ENCODE measurements at regions not wholly inside any gene's neighbourhood (a gene's known extent, or its start where the extent isn't known, plus 50 kb on each side); places are given as distances from the start of the nearest gene placed in this dataset.

DNA sequence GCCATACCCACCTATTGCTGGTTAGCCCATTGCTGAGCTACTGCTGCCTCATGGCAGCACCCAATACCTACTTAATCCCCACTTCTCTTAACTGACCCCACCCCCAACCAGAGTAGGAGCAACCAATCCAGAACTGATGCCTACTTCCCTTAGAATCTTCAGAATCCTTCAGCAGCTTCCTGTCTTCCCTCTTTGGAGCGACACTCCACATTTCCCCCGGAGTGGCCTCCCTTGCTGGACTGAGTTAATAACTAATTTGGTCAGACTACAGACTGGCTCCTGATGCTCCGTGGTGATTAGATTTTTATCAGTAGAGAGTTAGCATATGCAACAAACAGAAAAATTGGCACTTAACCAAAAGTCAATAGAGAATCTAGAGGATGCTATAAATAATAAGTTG is 51.2 kb upstream of the UBR2 start:
- no peak for DNase-seq (ENCODE audit: low spot score)
- TF ChIP-seq, protein P1, sequence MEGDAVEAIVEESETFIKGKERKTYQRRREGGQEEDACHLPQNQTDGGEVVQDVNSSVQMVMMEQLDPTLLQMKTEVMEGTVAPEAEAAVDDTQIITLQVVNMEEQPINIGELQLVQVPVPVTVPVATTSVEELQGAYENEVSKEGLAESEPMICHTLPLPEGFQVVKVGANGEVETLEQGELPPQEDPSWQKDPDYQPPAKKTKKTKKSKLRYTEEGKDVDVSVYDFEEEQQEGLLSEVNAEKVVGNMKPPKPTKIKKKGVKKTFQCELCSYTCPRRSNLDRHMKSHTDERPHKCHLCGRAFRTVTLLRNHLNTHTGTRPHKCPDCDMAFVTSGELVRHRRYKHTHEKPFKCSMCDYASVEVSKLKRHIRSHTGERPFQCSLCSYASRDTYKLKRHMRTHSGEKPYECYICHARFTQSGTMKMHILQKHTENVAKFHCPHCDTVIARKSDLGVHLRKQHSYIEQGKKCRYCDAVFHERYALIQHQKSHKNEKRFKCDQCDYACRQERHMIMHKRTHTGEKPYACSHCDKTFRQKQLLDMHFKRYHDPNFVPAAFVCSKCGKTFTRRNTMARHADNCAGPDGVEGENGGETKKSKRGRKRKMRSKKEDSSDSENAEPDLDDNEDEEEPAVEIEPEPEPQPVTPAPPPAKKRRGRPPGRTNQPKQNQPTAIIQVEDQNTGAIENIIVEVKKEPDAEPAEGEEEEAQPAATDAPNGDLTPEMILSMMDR (IDR thresholded peaks at IDR 0.05; ENCODE audit: extremely low read depth, insufficient read depth, missing control alignments): no peak
- in situ Hi-C loops (cut with MboI; ENCODE audit: low pct_unique_long_range_greater_than_20kb, low sequenced_read_pairs, unreplicated experiment): no loop called here

DNA sequence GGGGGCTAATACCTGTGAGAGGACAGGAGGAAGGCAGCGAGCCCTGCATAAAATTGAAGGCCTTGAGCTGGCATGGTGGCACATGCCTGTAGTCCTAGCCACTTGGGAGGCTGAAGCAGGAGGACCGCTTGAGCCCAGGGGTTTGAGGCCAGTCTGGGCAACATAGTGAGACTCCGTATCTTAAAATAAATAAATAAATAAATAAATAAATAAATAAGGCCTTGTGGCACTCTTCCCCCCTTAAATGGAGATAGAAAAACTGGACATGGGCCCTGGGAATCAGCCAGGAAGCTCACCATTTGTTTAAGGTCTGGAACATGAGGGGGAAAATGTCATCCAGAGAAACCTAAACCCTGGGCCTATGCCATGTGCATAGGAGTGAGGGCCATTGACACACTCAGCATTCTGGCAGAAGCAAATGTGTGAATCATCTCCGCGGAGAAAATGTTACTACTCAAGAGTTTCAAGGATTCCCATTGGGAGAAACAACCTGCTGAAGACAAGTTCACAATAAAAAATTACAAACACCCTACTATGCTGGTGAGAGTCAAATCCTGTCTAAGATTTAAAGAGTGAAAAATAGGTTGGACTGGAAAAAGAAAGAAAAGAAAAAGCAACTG is 51.9 kb upstream of the UBR2 start:
- DNase-seq (ENCODE audit: low spot score): no peak
- TF ChIP-seq, protein P1 (IDR thresholded peaks at IDR 0.05; ENCODE audit: extremely low read depth, insufficient read depth, missing control alignments): no peak
- in situ Hi-C loops (cut with MboI; ENCODE audit: low pct_unique_long_range_greater_than_20kb, low sequenced_read_pairs, unreplicated experiment): no loop called here

DNA sequence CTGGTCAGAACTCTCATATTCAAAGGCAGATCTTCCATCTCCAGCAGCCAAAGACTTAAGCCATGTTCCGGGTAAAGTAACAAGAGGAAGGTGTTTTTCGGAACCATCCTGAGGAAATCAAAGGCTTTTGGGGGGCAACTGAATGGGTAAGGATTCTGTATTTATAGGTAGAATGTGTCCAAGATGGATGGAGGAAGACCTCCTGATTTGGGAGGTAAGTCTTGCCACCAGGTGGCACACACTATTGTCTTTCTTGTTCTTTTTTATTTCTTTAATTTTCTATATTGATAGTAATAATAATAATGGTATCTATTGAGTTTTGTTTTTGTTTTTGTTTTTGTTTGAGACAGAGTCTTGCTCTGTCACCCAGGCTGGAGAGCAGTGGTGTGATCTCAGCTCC is 53.0 kb upstream of the UBR2 start:
- TF ChIP-seq, protein P1 (IDR thresholded peaks at IDR 0.05; ENCODE audit: extremely low read depth, insufficient read depth, missing control alignments): no peak
- DNase-seq (ENCODE audit: low spot score): no peak
- in situ Hi-C loops (cut with MboI; ENCODE audit: low pct_unique_long_range_greater_than_20kb, low sequenced_read_pairs, unreplicated experiment): no loop called here

DNA sequence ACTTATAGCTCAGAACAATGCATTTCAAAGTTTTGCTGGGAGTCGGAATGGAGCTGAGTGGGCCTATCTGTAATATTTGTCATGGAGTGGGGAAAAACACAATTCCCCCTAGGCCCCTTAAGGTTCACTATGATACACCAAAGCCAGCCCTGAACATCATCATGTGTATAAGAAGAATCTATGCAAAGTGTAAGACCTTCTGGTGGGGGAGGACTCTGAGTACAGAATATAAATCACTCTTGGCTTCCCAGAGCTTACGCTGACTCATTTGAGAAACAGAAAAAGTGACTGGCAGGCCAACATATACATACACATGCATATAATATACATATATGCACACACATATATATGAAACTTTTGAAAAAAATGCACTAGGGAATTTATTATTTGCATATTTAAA is 54.1 kb upstream of the UBR2 start:
- TF ChIP-seq, protein P1 (IDR thresholded peaks at IDR 0.05; ENCODE audit: extremely low read depth, insufficient read depth, missing control alignments): no peak
- in situ Hi-C loops (cut with MboI; ENCODE audit: low pct_unique_long_range_greater_than_20kb, low sequenced_read_pairs, unreplicated experiment): no loop called here

DNA sequence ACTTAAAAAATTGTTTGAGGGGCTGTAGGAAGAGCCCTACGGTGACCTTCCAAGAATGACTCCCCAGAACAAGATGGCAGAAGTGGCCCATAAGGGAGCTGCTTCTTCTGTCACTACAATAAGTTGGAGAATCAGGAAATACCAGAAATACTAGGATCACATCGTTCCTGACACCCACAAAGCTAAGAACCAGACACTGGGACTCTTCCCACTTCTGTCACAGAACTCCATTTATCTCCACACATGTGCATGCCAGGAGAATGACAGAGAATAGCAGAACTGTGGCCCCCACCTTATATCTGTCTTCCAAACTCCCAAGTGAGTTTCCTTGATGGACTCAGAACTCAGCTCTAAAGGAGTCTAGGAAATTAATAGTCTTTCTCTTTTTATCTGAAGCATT is 54.6 kb upstream of the UBR2 start:
- no peak for DNase-seq (ENCODE audit: low spot score)
- TF ChIP-seq, protein P1 (IDR thresholded peaks at IDR 0.05; ENCODE audit: extremely low read depth, insufficient read depth, missing control alignments): no peak
- in situ Hi-C loops (cut with MboI; ENCODE audit: low pct_unique_long_range_greater_than_20kb, low sequenced_read_pairs, unreplicated experiment): no loop called here

More for the DNA sequence above, 54.1 kb upstream of the UBR2 start:
- peak; percentile 50 for DNase-seq (ENCODE audit: low spot score)

DNA sequence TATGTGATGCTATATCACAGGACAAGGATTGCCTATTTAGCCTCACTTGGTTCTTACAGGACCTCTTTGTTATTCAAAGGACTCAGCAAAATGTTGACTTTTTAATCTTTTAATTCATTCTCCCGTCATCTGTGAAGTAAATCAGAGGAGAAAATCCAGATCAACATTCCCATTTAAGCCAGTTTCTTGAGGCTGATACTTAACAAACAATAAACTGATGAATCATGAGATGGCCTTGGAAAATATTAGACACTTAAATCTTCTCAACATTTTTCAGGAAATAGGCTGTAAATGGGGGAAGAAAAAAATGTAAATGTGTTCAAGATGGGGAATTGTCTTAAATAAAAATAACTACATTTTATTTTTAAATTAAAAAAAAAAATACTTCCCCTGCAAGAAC is 55.9 kb upstream of the UBR2 start:
- TF ChIP-seq, protein P1 (IDR thresholded peaks at IDR 0.05; ENCODE audit: extremely low read depth, insufficient read depth, missing control alignments): no peak
- in situ Hi-C loops (cut with MboI; ENCODE audit: low pct_unique_long_range_greater_than_20kb, low sequenced_read_pairs, unreplicated experiment): no loop called here
- DNase-seq (ENCODE audit: low spot score): no peak

All from GM13977 (cell line).